ENCODE measurements at regions not wholly inside any gene's neighbourhood (a gene's known extent, or its start where the extent isn't known, plus 50 kb on each side); places are given as distances from the start of the nearest gene placed in this dataset.

- TF ChIP-seq ESRRG (CRISPR knock-in tag; IDR thresholded peaks at IDR 0.05) = no peak
- no peak for TF ChIP-seq ZNF70 (CRISPR knock-in tag; IDR thresholded peaks at IDR 0.05)
- TF ChIP-seq PATZ1 (CRISPR knock-in tag; IDR thresholded peaks at IDR 0.05; ENCODE audit: borderline replicate concordance) = no peak
- TF ChIP-seq ISL1 (CRISPR knock-in tag; IDR thresholded peaks at IDR 0.05) = no peak
- ATAC-seq = no peak
These were observed 166.5 kb upstream of the COL1A2 start for GRCh38 chr7:94228223-94228622.

- TF ChIP-seq TCF4 (CRISPR knock-in tag; IDR thresholded peaks at IDR 0.05; ENCODE audit: borderline replicate concordance) (peak; percentile 79; the same call in 1 of the 2 replicates), ARNTL (CRISPR knock-in tag; IDR thresholded peaks at IDR 0.05; ENCODE audit: borderline replicate concordance, low read depth) (no peak), BACH2 (CRISPR knock-in tag; IDR thresholded peaks at IDR 0.05; ENCODE audit: borderline replicate concordance) (no peak), RARB (CRISPR knock-in tag; IDR thresholded peaks at IDR 0.05) (no peak)
- peak; percentile 42; the same call in 1 of the 3 replicates for ATAC-seq
These were observed 166.0 kb upstream of the COL1A2 start for GRCh38 chr7:94228678-94229077.

GRCh38 chr7:94231305-94231704 lies 163.4 kb upstream of the COL1A2 start:
- TF ChIP-seq RARB (CRISPR knock-in tag; IDR thresholded peaks at IDR 0.05) (no peak), ZNF8 (CRISPR knock-in tag; IDR thresholded peaks at IDR 0.05) (no peak), OSR1 (CRISPR knock-in tag; IDR thresholded peaks at IDR 0.05) (no peak), ESRRG (CRISPR knock-in tag; IDR thresholded peaks at IDR 0.05) (no peak), ISL1 (CRISPR knock-in tag; IDR thresholded peaks at IDR 0.05) (no peak), ARNTL (CRISPR knock-in tag; IDR thresholded peaks at IDR 0.05; ENCODE audit: borderline replicate concordance, low read depth) (no peak), ZNF70 (CRISPR knock-in tag; IDR thresholded peaks at IDR 0.05) (no peak)
- ATAC-seq = no peak

GRCh38 chr7:94236960-94237359 lies 157.7 kb upstream of the COL1A2 start:
- TF ChIP-seq TSHZ2 (CRISPR knock-in tag; IDR thresholded peaks at IDR 0.05) = no peak
- TF ChIP-seq SNAI2 (CRISPR knock-in tag; IDR thresholded peaks at IDR 0.05) = no peak
- TF ChIP-seq POU6F1 (CRISPR knock-in tag; IDR thresholded peaks at IDR 0.05; ENCODE audit: borderline replicate concordance, low read depth) = no peak
- no peak for TF ChIP-seq ZFP30 (CRISPR knock-in tag; IDR thresholded peaks at IDR 0.05)
- TF ChIP-seq ZNF70 (CRISPR knock-in tag; IDR thresholded peaks at IDR 0.05) = no peak
- no peak for TF ChIP-seq OSR1 (CRISPR knock-in tag; IDR thresholded peaks at IDR 0.05)
- no peak for TF ChIP-seq GLIS3 (CRISPR knock-in tag; IDR thresholded peaks at IDR 0.05)
- TF ChIP-seq ZNF8 (CRISPR knock-in tag; IDR thresholded peaks at IDR 0.05) = no peak
- no peak for TF ChIP-seq CSDC2 (CRISPR knock-in tag; IDR thresholded peaks at IDR 0.05)
- TF ChIP-seq ZFP3 (CRISPR knock-in tag; IDR thresholded peaks at IDR 0.05) = no peak
- TF ChIP-seq PPARA (CRISPR knock-in tag; IDR thresholded peaks at IDR 0.05; ENCODE audit: borderline replicate concordance) = no peak
- no peak for TF ChIP-seq ISL1 (CRISPR knock-in tag; IDR thresholded peaks at IDR 0.05)
- no peak for TF ChIP-seq PATZ1 (CRISPR knock-in tag; IDR thresholded peaks at IDR 0.05; ENCODE audit: borderline replicate concordance)
- no peak for ATAC-seq

- ATAC-seq = no peak
- TF ChIP-seq GLIS3 (CRISPR knock-in tag; IDR thresholded peaks at IDR 0.05) = no peak
- TF ChIP-seq RARB (CRISPR knock-in tag; IDR thresholded peaks at IDR 0.05) = no peak
- TF ChIP-seq CSDC2 (CRISPR knock-in tag; IDR thresholded peaks at IDR 0.05) = no peak
- TF ChIP-seq PATZ1 (CRISPR knock-in tag; IDR thresholded peaks at IDR 0.05; ENCODE audit: borderline replicate concordance) = no peak
- no peak for TF ChIP-seq ZNF8 (CRISPR knock-in tag; IDR thresholded peaks at IDR 0.05)
- no peak for TF ChIP-seq TCF4 (CRISPR knock-in tag; IDR thresholded peaks at IDR 0.05; ENCODE audit: borderline replicate concordance)
- no peak for TF ChIP-seq ARNTL (CRISPR knock-in tag; IDR thresholded peaks at IDR 0.05; ENCODE audit: borderline replicate concordance, low read depth)
- TF ChIP-seq OSR1 (CRISPR knock-in tag; IDR thresholded peaks at IDR 0.05) = no peak
- no peak for TF ChIP-seq CSRNP3 (CRISPR knock-in tag; IDR thresholded peaks at IDR 0.05)
- TF ChIP-seq CREB5 (CRISPR knock-in tag; IDR thresholded peaks at IDR 0.05; ENCODE audit: low read depth) = no peak
- TF ChIP-seq ZFP30 (CRISPR knock-in tag; IDR thresholded peaks at IDR 0.05) = no peak
- TF ChIP-seq PPARA (CRISPR knock-in tag; IDR thresholded peaks at IDR 0.05; ENCODE audit: borderline replicate concordance) = no peak
- TF ChIP-seq ZNF70 (CRISPR knock-in tag; IDR thresholded peaks at IDR 0.05) = no peak
These were observed 157.3 kb upstream of the COL1A2 start for GRCh38 chr7:94237417-94237816.

Data from SK-N-SH treated with all-trans-retinoic acid at 6 μM for 48 hours (cell line).